HK-2 (cell line): ENCODE measurements at regions not wholly inside any gene's neighbourhood (a gene's known extent, or its start where the extent isn't known, plus 50 kb on each side); places are given as distances from the start of the nearest gene placed in this dataset.
"Not testable (repeated sequence)": the region's sequence is repeated elsewhere in the genome, so short reads cannot be mapped to it uniquely, and the experiment has no call there.

Experiments used
- DNase-seq: peaks from one replicate; pipeline ENCODE4 v3.0.0-alpha.2; 2018; ENCODE audit not compliant: unreplicated experiment

DNA sequence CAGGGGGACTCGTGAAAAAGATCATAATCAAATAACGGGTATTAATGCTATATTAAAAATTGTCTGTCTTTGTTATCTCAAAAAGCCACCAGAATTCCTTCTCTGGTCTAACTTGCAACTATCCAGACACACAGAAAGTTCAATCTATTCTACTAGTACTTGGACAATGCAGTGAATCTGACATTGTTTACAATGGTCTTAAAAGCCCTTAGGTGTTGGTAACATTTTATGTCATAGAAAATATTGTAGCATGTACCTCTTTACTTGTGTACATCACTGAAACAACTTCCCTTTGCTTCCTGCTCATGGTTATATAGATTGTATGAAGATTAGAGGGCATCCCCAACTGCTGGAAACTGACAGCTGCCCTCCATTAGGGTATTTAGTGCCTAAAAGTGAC, 71.1 kb upstream of the PPP3CA start:
- DNase-seq = no peak

- DNase-seq = no peak
Observed at GRCh38 chr4:101418055-101418454, 70.7 kb upstream of the PPP3CA start.

DNA sequence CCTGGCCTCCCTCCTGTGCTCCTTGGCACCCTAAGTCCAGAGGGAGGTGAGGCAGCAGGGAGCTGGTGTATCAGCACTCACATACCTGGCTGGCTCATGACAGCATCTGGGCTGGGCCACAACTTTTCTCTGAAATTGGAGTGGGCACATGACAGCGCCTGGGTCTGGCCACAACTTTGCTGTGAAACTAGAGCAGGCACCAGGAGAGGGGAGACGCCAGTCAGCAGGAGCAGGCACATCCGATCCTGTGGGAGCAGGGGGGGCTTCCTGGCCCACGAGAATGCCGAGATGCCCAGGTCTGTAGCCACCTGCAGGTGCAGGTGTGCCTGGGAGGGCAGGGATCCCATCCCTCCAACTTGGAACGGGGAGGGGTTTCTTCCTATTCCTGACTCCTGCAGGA, 69.7 kb upstream of the PPP3CA start:
- no peak for DNase-seq

DNA sequence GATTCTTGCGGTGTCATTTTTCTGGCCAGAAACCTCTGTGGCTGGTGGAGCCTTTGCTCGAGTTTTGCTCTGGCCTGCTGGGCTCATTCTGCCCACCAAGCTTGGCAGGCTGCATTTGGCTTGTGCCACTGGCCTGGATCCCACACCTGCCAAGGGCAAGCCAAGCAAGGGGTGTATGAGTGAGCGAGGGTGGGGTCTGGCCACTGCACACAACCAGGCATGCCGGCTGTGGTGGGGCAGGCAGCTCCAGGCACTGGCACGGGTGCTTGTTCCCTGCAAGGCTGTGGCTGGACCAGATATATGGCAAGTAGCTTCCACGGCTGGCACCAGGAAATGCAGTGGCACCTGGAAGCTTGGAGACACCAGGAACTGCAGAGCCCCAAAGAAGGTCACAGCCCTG, 68.6 kb upstream of the PPP3CA start:
- no peak for DNase-seq

DNA sequence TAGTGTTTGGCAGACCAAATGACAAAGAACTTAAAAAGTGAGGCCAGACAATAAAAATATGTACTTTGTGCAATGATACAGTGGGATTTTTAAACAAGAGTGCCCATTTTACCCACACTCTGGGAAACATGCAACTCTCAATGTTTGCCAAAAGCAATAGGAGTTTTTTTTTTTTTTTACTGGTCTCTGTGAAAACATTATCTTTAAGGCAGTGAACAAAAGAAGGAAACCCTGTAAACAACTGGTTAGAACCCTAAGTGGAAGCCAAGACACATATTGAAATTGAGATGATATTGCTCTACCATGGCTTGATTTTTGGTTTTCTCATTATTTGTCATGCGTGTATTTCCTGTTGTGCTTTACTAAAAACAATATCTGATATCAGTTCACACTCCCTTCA, 67.2 kb upstream of the PPP3CA start:
- no peak for DNase-seq

GRCh38 chr4:101411926-101412325, 64.6 kb upstream of the PPP3CA start:
- no peak for DNase-seq

- not testable (repeated sequence) for DNase-seq
Observed at GRCh38 chr4:101411281-101411910, 64.1 kb upstream of the PPP3CA start.

- no peak for DNase-seq
Observed at GRCh38 chr4:101400096-101400495, 52.8 kb upstream of the PPP3CA start.

DNA sequence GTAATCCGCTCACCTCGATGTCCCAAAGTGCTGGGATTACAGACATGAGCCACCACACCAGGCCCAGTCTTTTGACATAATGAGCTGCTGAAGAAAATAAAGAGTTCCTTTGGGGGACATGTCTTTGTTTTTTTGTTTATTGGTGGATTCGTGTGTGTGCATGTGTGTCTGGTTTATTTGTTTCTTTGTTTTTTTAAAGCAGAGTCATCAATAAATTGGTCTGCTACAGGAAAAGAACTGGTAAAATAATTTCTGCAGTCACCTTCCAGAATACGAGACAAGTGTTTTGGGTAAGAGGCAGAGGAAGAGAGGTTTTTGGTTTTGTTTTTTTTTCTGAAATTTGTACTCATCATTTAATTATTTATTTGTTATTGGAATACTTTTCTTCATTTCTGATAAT, 51.5 kb upstream of the PPP3CA start:
- no peak for DNase-seq
